Body of pancreas (tissue), 4 donors: ENCODE measurements at regions not wholly inside any gene's neighbourhood (a gene's known extent, or its start where the extent isn't known, plus 50 kb on each side); places are given as distances from the start of the nearest gene placed in this dataset.

ENCODE experiments used
- POLR2A ChIP-seq, 3 donors: fragments of 450-650 bp; IDR thresholded peaks; one replicate each; pipeline ENCODE4 v1.6.1; 2016; ENCODE audit warnings: antibody characterized with exemption in 3 of 3, mild to moderate bottlenecking in 2 of 3
- TF ChIP-seq, protein P1 (sequence below), 7 experiments: fragments of 450-650 bp in 4 of 7; fragments of 200-600 bp in 3 of 7; sonication (generic) in 3 of 7; IDR thresholded peaks; one replicate each; pipeline ENCODE4 v1.5.1; 2016 to 2019; ENCODE audit warnings: antibody characterized with exemption in 7 of 7

GRCh38 chr6:150539568-150539967 lies 60.1 kb upstream of the PLEKHG1 start:
- TF ChIP-seq, protein P1, sequence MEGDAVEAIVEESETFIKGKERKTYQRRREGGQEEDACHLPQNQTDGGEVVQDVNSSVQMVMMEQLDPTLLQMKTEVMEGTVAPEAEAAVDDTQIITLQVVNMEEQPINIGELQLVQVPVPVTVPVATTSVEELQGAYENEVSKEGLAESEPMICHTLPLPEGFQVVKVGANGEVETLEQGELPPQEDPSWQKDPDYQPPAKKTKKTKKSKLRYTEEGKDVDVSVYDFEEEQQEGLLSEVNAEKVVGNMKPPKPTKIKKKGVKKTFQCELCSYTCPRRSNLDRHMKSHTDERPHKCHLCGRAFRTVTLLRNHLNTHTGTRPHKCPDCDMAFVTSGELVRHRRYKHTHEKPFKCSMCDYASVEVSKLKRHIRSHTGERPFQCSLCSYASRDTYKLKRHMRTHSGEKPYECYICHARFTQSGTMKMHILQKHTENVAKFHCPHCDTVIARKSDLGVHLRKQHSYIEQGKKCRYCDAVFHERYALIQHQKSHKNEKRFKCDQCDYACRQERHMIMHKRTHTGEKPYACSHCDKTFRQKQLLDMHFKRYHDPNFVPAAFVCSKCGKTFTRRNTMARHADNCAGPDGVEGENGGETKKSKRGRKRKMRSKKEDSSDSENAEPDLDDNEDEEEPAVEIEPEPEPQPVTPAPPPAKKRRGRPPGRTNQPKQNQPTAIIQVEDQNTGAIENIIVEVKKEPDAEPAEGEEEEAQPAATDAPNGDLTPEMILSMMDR (IDR thresholded peaks at IDR 0.05): no peak
- no peak for TF ChIP-seq POLR2A (IDR thresholded peaks at IDR 0.05)
